COLO668 (cell line): ENCODE measurements at regions not wholly inside any gene's neighbourhood (a gene's known extent, or its start where the extent isn't known, plus 50 kb on each side); places are given as distances from the start of the nearest gene placed in this dataset.
"Not testable (repeated sequence)": the region's sequence is repeated elsewhere in the genome, so short reads cannot be mapped to it uniquely, and the experiment has no call there.

Experiments used
- DNase-seq: peaks from one replicate; lab custom pipeline; 2025; ENCODE audit not compliant: unreplicated experiment; lab: John Stamatoyannopoulos, UW

DNA sequence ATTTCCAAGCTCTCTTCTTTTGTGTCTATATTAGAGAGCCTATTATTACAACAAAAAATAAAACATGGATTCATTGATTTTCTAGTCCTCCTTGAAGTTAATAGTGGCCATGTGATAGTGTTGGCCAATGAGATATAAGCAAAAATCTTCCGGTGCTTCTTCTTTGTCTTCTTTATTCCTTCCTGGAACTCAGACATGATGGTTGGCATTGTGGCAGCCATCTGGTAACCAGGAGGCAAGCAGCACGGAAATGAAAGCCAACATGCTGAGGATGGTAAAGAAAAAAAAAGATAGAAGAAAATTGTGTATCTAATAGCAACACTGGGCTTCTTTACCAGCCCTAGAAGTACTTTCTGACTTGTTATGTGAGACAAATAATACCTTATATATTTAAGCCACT is 50.8 kb upstream of the SEL1L start:
- no peak for DNase-seq

DNA sequence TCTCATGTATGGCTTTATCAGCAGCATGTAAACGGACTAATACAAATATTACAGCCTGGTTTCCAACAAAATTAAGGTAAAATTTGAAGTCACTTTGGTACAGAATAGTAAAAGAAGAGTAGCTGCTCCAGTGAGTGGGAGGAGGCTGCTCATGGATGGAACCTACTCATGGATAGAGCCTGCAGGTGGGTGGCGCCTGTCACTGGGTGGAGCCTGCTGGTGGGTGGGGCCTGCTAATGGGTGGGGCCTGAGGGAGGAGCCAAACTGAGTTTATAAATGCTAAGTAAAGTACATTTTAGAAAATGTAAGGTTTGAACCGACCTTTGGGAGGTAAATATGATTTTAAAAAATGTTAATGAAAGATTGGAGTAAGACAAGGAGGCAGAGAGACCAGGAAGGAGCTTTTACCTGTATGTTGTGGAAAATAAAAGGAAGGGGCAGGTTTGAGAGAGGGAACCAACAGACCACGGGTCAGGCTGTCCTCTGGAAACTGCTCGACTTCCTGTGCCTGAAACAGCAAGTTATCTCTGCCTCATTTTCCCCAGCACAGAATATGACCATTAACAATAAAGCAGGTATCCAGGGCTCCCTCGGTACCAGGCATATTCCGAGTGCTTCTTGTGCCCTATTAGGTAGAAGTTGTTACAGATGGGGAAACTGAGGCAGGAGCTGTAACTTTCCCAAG is 55.9 kb upstream of the SEL1L start:
- DNase-seq, result no peak

- DNase-seq, result no peak
Measured at GRCh38 chr14:81591266-81591665, 57.6 kb upstream of the SEL1L start.

DNA sequence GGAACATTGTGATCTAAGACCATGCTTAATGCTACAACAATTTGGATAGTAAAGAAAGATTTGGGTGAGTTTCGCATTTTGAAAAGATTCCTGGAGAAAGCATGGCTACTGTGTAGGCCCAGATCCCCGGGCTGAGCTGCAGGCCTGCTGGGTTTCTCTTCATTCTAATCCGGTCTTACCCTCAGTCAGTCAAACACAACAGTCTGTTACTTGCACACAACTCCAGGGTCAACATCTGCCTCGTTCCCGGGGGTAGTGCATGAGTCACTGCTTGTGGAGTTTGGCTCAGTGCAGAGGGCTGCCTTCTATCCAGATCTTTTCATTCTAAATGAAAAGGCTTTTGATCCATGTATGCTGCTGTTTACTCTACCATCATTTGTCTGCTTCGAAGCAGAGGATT is 60.4 kb upstream of the SEL1L start:
- DNase-seq, result no peak

DNA sequence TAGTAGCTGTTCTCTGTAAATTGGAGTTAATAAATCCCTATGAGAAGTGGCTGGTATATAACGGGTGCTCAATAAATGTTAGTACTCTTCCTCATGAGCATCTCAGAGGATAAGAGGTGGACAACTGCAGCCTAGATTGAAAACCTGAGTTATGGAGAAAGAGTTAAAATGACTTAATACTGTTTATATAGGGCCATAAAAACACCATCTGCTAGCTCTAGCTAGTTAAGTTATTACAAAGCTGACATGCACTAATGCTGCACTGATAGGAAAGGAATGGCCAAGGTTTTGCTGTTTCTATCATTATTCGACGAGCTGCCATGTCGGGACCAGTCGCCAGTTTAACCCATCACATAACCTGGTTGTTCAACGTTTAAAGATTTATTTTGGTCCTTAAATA is 72.0 kb upstream of the SEL1L start:
- no peak for DNase-seq

GRCh38 chr14:81613341-81614045 is 79.8 kb upstream of the SEL1L start:
- no peak for DNase-seq

DNA sequence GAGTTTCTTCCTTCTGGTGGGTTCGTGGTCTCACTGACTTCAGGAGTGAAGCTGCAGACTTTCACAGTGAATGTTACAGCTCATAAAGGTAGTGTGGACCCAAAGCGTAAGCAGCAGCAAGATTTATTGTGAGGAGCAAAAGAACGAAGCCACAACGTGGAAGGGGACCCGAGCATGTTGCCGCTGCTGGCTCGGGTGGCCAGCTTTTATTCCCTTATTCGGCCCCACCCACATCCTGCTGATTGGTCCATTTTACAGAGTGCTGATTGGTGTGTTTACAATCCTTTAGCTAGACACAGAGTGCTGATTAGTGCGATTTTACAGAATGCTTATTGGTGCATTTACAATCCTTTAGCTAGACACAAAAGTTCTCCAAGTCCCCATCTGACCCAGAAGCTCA is 80.6 kb upstream of the SEL1L start:
- not testable (repeated sequence) for DNase-seq

GRCh38 chr14:81618695-81619094 is 85.0 kb upstream of the SEL1L start:
- DNase-seq, result no peak

GRCh38 chr14:81619816-81620215 is 86.2 kb upstream of the SEL1L start:
- DNase-seq, result no peak

GRCh38 chr14:81623771-81624396 is 90.2 kb upstream of the SEL1L start:
- not testable (repeated sequence) for DNase-seq

DNA sequence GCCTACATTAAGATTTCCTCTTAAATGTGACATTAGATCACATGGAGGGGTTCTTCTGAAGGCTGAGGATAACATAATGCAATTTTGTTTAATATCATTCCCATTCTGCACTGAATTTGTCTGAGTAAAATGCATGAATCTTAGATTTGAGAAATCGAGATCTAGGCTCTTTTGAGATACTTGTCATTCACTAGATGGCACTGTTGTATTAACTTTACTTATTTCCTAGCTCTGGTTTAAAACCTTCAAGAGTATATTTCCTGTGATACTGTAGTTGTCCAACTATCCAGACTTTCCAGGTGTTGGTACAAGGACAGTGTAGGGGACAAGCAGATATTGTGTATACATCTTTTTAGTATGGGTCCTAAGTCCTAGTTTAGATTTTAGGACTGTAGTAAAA is 91.7 kb upstream of the SEL1L start:
- no peak for DNase-seq

DNA sequence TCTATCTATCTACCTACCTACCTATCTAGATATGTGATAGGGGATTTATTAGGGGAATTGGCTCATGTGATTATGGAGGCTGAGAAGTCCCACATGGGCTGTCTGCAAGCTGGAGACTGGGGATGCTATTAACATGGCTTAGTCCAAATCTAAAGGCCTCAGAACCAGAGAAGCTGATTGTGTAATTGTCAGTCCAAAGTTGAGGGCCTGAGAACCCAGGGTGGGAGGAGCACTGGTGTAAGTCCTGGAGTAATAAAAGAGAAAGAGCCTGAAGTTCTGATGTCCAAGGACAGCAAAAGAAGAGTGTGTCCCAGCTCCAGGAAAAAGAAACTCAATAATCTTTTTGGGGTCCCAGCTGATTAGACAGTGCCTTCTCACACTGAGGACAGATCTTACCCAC is 98.5 kb upstream of the SEL1L start:
- no peak for DNase-seq

GRCh38 chr14:81633496-81633895 is 99.8 kb upstream of the SEL1L start:
- DNase-seq, result no peak

- no peak for DNase-seq
Measured at GRCh38 chr14:81637639-81638038, 104.0 kb upstream of the SEL1L start.

DNA sequence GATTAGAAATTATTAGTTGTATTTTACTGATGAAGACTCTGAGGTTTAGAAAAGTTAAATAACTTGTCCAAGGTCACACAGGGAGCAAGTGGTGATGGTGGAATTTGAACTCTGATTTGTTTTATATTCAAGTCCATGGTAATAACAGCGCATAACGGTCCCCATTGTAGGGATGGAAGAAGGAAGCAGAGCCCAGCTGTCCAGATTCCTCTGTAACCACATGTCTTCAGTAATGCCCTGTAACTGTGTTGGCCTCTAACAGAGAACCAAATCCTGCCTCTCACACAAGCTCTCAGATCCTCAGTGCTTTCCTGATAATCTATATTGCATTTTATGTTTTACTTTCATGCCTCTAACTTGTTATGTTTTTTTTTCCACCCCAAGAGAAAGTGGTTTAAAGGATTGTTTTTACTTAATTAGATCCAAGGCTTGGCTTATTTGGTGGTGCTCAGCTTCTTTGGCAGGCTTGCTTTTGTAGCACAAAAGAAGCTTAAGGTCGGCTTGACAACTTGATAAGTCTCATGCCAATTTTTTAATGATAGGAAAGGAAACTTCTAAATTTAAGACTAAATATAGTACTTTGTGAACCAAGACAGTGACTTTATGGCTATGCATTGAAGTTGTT is 105.1 kb upstream of the SEL1L start:
- DNase-seq, result no peak

GRCh38 chr14:81653626-81654025 is 120.0 kb upstream of the SEL1L start:
- no peak for DNase-seq

DNA sequence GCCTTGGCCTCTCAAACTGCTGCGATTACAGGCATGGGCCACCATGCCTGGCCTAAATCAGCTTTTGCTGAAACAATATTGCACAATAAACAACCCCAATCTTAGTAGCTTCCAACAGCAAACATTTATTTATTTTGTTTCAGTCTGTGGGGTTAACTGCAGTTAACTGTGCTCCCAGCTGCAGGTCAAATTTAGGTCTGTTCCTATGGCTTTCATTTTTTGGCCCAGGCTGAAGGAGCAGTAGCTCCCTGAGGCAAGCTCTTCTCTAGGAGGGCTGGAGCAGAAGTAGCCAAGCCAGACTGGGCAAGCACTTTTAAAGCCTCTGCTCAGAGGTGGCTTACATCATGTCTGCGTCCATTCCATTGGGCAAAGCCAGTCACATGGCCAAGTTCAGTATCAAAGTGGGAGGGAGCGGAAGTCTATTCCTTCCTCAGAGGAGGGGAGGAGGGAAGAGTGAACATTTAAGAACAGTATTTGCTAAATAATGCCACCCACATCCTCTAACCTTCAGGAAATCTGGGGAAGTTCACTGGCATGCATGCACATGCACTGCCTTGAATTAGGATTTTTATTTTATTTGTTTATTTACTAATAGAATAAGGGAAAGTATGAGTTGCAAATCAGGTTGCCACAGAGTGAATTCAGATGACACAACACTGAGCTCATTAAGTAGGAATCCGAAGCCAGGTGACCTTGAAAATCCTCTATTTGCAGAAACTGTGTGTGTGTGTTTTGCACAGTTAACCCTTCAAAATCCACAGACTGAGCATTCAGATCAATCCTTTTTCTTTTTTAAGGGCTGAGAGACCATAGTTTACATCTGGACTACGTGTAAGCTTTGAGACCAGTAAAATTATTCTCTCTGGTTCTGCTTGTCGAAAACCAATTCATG is 122.0 kb upstream of the SEL1L start:
- no peak for DNase-seq

DNA sequence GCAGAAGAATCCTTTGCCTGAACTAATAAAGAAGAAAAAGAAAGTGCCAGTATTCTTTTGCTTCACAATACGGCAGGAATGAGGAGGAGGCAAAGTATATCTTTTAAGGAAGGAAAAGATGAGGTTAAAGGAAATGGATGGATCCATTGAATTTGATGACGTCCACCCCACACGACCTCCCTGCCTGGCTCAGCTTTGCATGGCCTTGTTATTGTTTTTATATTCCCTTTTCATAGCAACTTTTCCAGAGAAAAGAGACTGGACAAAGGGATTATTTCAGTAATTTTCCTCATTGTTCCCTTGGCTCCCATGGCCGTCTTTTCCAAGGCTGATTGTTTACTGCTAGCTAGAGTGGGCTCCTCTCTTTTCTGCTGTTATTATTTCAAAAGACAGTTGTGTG is 123.2 kb upstream of the SEL1L start:
- DNase-seq, result no peak

- no peak for DNase-seq
Measured at GRCh38 chr14:81662066-81662465, 128.4 kb upstream of the SEL1L start.

- DNase-seq, result no peak
Measured at GRCh38 chr14:81662570-81663197, 129.0 kb upstream of the SEL1L start.
